GM19468 (cell line): ENCODE measurements at regions not wholly inside any gene's neighbourhood (a gene's known extent, or its start where the extent isn't known, plus 50 kb on each side); places are given as distances from the start of the nearest gene placed in this dataset.
"Not testable (repeated sequence)": the region's sequence is repeated elsewhere in the genome, so short reads cannot be mapped to it uniquely, and the experiment has no call there.

Experiments used
- ATAC-seq: cut with Tn5 transposase; IDR thresholded peaks from one replicate; pipeline ENCODE4 v1.9.1; 2021; ENCODE audit warnings: mild to moderate bottlenecking, moderate library complexity, moderate number of reproducible peaks; ENCODE audit not compliant: unreplicated experiment; ENCODE audit errors: extremely low read depth

GRCh38 chr6:163889904-163890514 is 475.5 kb downstream of the QKI start:
- ATAC-seq: no peak

- ATAC-seq: no peak
These were observed 473.7 kb downstream of the QKI start for GRCh38 chr6:163888030-163888819.

- no peak for ATAC-seq
These were observed 471.9 kb downstream of the QKI start for GRCh38 chr6:163886428-163886827.

- no peak for ATAC-seq
These were observed 469.5 kb downstream of the QKI start for GRCh38 chr6:163883984-163884383.

GRCh38 chr6:163878698-163879097 is 464.2 kb downstream of the QKI start:
- no peak for ATAC-seq

GRCh38 chr6:163877877-163878639 is 463.5 kb downstream of the QKI start:
- no peak for ATAC-seq

GRCh38 chr6:163876391-163876790 is 461.9 kb downstream of the QKI start:
- ATAC-seq: no peak

GRCh38 chr6:163874784-163875183 is 460.3 kb downstream of the QKI start:
- ATAC-seq: no peak

GRCh38 chr6:163872335-163872734 is 457.8 kb downstream of the QKI start:
- ATAC-seq: no peak

- no peak for ATAC-seq
These were observed 457.1 kb downstream of the QKI start for GRCh38 chr6:163871616-163872015.

GRCh38 chr6:163867518-163868292 is 453.2 kb downstream of the QKI start:
- ATAC-seq: no peak

GRCh38 chr6:163866192-163866591 is 451.7 kb downstream of the QKI start:
- no peak for ATAC-seq

GRCh38 chr6:163863565-163863964 is 449.0 kb downstream of the QKI start:
- ATAC-seq: no peak

GRCh38 chr6:163862701-163863100 is 448.2 kb downstream of the QKI start:
- ATAC-seq: no peak

- no peak for ATAC-seq
These were observed 447.1 kb downstream of the QKI start for GRCh38 chr6:163861627-163862026.

- ATAC-seq: no peak
These were observed 446.0 kb downstream of the QKI start for GRCh38 chr6:163860287-163861081.

GRCh38 chr6:163858870-163859269 is 444.4 kb downstream of the QKI start:
- not testable (repeated sequence) for ATAC-seq

GRCh38 chr6:163857421-163857820 is 442.9 kb downstream of the QKI start:
- ATAC-seq: no peak

GRCh38 chr6:163850874-163851273 is 436.4 kb downstream of the QKI start:
- ATAC-seq: no peak

GRCh38 chr6:163844761-163845160 is 430.2 kb downstream of the QKI start:
- ATAC-seq: no peak
